ENCODE measurements at regions not wholly inside any gene's neighbourhood (a gene's known extent, or its start where the extent isn't known, plus 50 kb on each side); places are given as distances from the start of the nearest gene placed in this dataset.

GRCh38 chr5:128591598-128592455 is 53.8 kb upstream of the FBN2 start:
- ATAC-seq (ENCODE audit: low FRiP score): no peak
- DNase-seq (ENCODE audit: low spot score): no peak
- no peak for TF ChIP-seq CTCF (IDR thresholded peaks at IDR 0.05)

GRCh38 chr5:128596071-128596470 is 58.0 kb upstream of the FBN2 start:
- TF ChIP-seq CTCF (IDR thresholded peaks at IDR 0.05): no peak
- no peak for ATAC-seq (ENCODE audit: low FRiP score)
- no peak for DNase-seq (ENCODE audit: low spot score)

GRCh38 chr5:128597156-128597555 is 59.1 kb upstream of the FBN2 start:
- TF ChIP-seq CTCF (IDR thresholded peaks at IDR 0.05): no peak
- no peak for DNase-seq (ENCODE audit: low spot score)
- no peak for ATAC-seq (ENCODE audit: low FRiP score)

- no peak for TF ChIP-seq CTCF (IDR thresholded peaks at IDR 0.05)
- ATAC-seq (ENCODE audit: low FRiP score): no peak
- no peak for DNase-seq (ENCODE audit: low spot score)
Observed at GRCh38 chr5:128613128-128613527, 75.1 kb upstream of the FBN2 start.

GRCh38 chr5:128613766-128614165 is 75.7 kb upstream of the FBN2 start:
- ATAC-seq (ENCODE audit: low FRiP score): no peak
- no peak for TF ChIP-seq CTCF (IDR thresholded peaks at IDR 0.05)

GRCh38 chr5:128615578-128615977 is 77.5 kb upstream of the FBN2 start:
- ATAC-seq (ENCODE audit: low FRiP score) (no peak), DNase-seq (ENCODE audit: low spot score) (no peak)
- no peak for TF ChIP-seq CTCF (IDR thresholded peaks at IDR 0.05)

More at GRCh38 chr5:128613766-128614165, 75.7 kb upstream of the FBN2 start:
- DNase-seq (ENCODE audit: low spot score): no peak

GRCh38 chr5:128626536-128627090 is 88.6 kb upstream of the FBN2 start:
- ATAC-seq (ENCODE audit: low FRiP score) (no peak), DNase-seq (ENCODE audit: low spot score) (no peak)
- TF ChIP-seq CTCF (IDR thresholded peaks at IDR 0.05): no peak

Data from omental fat pad (tissue), 3 donors.